Smooth muscle cell (in vitro differentiated cells): ENCODE measurements at regions not wholly inside any gene's neighbourhood (a gene's known extent, or its start where the extent isn't known, plus 50 kb on each side); places are given as distances from the start of the nearest gene placed in this dataset.

Experiments used
- DNase-seq: peaks from one replicate; lab custom pipeline; 2025; ENCODE audit not compliant: unreplicated experiment; lab: John Stamatoyannopoulos, UW
- H2AFZ ChIP-seq: fragments of 200-600 bp; sonication (generic); 2 replicates; pipeline ENCODE4 v1.6.0; 2016; ENCODE audit warnings: antibody characterized with exemption, low read depth, mild to moderate bottlenecking
- H3F3A ChIP-seq: fragments of 200-600 bp; sonication (generic); 2 replicates; pipeline ENCODE4 v1.6.0; 2017; ENCODE audit warnings: antibody characterized with exemption, low read depth
- H3K27ac ChIP-seq: fragments of 200-600 bp; sonication (generic); 2 replicates; pipeline ENCODE4 v1.5.1; 2016; ENCODE audit warnings: low read depth, mild to moderate bottlenecking
- H3K27me3 ChIP-seq: fragments of 200-600 bp; sonication (generic); 2 replicates; pipeline ENCODE4 v1.6.1; 2016; ENCODE audit warnings: low read depth, mild to moderate bottlenecking
- H3K36me3 ChIP-seq: fragments of 200-600 bp; sonication (generic); 2 replicates; pipeline ENCODE4 v1.5.1; 2016; ENCODE audit warnings: low read depth
- H3K4me1 ChIP-seq: fragments of 200-600 bp; sonication (generic); 2 replicates; pipeline ENCODE4 v1.5.1; 2016; ENCODE audit warnings: low read depth
- H3K4me2 ChIP-seq: fragments of 200-600 bp; sonication (generic); 2 replicates; pipeline ENCODE4 v1.6.0; 2016; ENCODE audit warnings: mild to moderate bottlenecking
- H3K4me3 ChIP-seq: fragments of 200-600 bp; sonication (generic); 2 replicates; pipeline ENCODE4 v1.5.1; 2016; ENCODE audit warnings: mild to moderate bottlenecking
- H3K79me2 ChIP-seq: fragments of 200-600 bp; sonication (generic); 2 replicates; pipeline ENCODE4 v1.6.0; 2016; ENCODE audit warnings: low read depth, mild to moderate bottlenecking
- H3K9ac ChIP-seq: fragments of 200-600 bp; sonication (generic); 2 replicates; pipeline ENCODE4 v1.6.0; 2016; ENCODE audit warnings: low read depth
- H3K9me3 ChIP-seq: fragments of 200-600 bp; sonication (generic); replicated peaks from 2 replicates; pipeline ENCODE4 v1.5.1; 2016; ENCODE audit warnings: low read depth
- H4K20me1 ChIP-seq: fragments of 200-600 bp; sonication (generic); 2 replicates; pipeline ENCODE4 v1.6.0; 2016; ENCODE audit warnings: low read depth
- CTCF ChIP-seq: fragments of 200-600 bp; sonication (generic); IDR thresholded peaks from 2 replicates; pipeline ENCODE4 v1.5.1; 2017; ENCODE audit warnings: borderline replicate concordance, mild to moderate bottlenecking, antibody characterized with exemption; ENCODE audit not compliant: insufficient read depth, poor library complexity, severe bottlenecking
- WGBS: methylation state at CpG from one replicate; pipeline ENCODE4 v1.1.7; 2016; ENCODE audit warnings: low lambda C conversion rate; 5-methylcytosine and 5-hydroxymethylcytosine counted together

- 83% methylated on average over 3 of the region's 3 CpGs for WGBS
- no peak overlapping the region for H3K4me2 ChIP-seq
- no peaks in the 10 kb centered on the region for H3K79me2 ChIP-seq
- no peak overlapping the region for H3K9ac ChIP-seq
- no peak overlapping the region for H3K27ac ChIP-seq
- H2AFZ ChIP-seq: no peak overlapping the region
- no peaks in the 10 kb centered on the region for H3F3A ChIP-seq
- H3K4me1 ChIP-seq: no peaks in the 10 kb centered on the region
- H3K36me3 ChIP-seq: no peaks in the 10 kb centered on the region
- DNase-seq: no peak
- no peaks in the 10 kb centered on the region for H4K20me1 ChIP-seq
- no peak overlapping the region for H3K4me3 ChIP-seq
- H3K9me3 ChIP-seq: no peaks in the 10 kb centered on the region
- no peak for TF ChIP-seq CTCF
- no peaks in the 10 kb centered on the region for H3K27me3 ChIP-seq
These were observed 265.8 kb downstream of the SLC16A7 start for GRCh38 chr12:59861635-59862034.

GRCh38 chr12:59867055-59867454 is 271.2 kb downstream of the SLC16A7 start:
- Histone ChIP-seq H3K27me3 (no peaks in the 10 kb centered on the region), H3K27ac (no peak overlapping the region), H3K79me2 (no peaks in the 10 kb centered on the region), H4K20me1 (no peaks in the 10 kb centered on the region), H3K4me3 (no peak overlapping the region), H3K4me1 (no peaks in the 10 kb centered on the region), H3K9me3 (no peaks in the 10 kb centered on the region), H3F3A (no peaks in the 10 kb centered on the region), H3K36me3 (no peaks in the 10 kb centered on the region), H3K4me2 (no peak overlapping the region), H2AFZ (no peak overlapping the region), H3K9ac (no peak overlapping the region)
- no peak for TF ChIP-seq CTCF
- WGBS: 94% methylated on average over 1 of the region's 1 CpG
- no peak for DNase-seq

- no peak overlapping the region for H3K9ac ChIP-seq
- H3K4me3 ChIP-seq: no peak overlapping the region
- no peaks in the 10 kb centered on the region for H3K4me1 ChIP-seq
- H3K27me3 ChIP-seq: no peaks in the 10 kb centered on the region
- H3F3A ChIP-seq: no peaks in the 10 kb centered on the region
- no peak overlapping the region for H3K27ac ChIP-seq
- H3K79me2 ChIP-seq: no peaks in the 10 kb centered on the region
- H2AFZ ChIP-seq: no peak overlapping the region
- H3K9me3 ChIP-seq: no peaks in the 10 kb centered on the region
- no peaks in the 10 kb centered on the region for H4K20me1 ChIP-seq
- H3K36me3 ChIP-seq: no peaks in the 10 kb centered on the region
- H3K4me2 ChIP-seq: no peak overlapping the region
- TF ChIP-seq CTCF: no peak
- no peak for DNase-seq
- 64% methylated on average over 2 of the region's 2 CpGs for WGBS
These were observed 271.9 kb downstream of the SLC16A7 start for GRCh38 chr12:59867689-59868088.

- H3K27me3 ChIP-seq: no peaks in the 10 kb centered on the region
- no peaks in the 10 kb centered on the region for H3K36me3 ChIP-seq
- no peaks in the 10 kb centered on the region for H3K9me3 ChIP-seq
- H3K9ac ChIP-seq: no peak overlapping the region
- TF ChIP-seq CTCF: no peak
- no peaks in the 10 kb centered on the region for H4K20me1 ChIP-seq
- no peaks in the 10 kb centered on the region for H3K79me2 ChIP-seq
- H3K4me2 ChIP-seq: no peak overlapping the region
- no peak for DNase-seq
- no peaks in the 10 kb centered on the region for H3K4me1 ChIP-seq
- H2AFZ ChIP-seq: no peak overlapping the region
- WGBS: 80% methylated on average over 2 of the region's 2 CpGs
- H3K27ac ChIP-seq: no peak overlapping the region
- H3K4me3 ChIP-seq: no peak overlapping the region
- H3F3A ChIP-seq: no peaks in the 10 kb centered on the region
These were observed 275.9 kb downstream of the SLC16A7 start for GRCh38 chr12:59871779-59872178.
